ENCODE measurements at regions not wholly inside any gene's neighbourhood (a gene's known extent, or its start where the extent isn't known, plus 50 kb on each side); places are given as distances from the start of the nearest gene placed in this dataset.

DNA sequence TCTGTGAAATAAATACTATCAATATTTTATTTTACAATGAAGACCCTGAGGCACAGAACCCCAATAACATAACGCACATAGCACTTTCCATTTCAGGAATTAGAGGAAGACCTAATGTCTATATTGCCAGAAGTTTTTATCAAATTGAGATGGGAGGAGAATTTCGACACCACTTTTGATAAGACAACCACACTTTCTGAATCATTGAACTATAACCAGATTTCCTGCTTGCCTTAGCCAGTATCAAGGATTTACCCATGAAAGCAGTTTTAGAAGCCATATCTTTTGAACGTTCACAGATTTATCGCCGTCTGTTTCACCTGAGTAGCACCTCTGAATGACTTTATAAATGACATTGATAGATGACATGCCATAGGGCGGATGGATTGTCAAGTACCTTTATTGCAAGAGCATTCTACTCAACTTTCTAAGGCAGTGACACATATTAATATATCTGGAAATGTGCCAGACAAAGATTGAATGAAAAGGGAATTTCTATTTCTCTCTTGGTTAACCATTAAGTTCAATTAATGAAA is 768.4 kb downstream of the LTN1 start:
- no peak overlapping the region for H3K4me2 ChIP-seq
- H3K9ac ChIP-seq = no peak overlapping the region
- TF ChIP-seq Cebpa-rat (IDR thresholded peaks at IDR 0.05) = no peak
- H3K9me3 ChIP-seq = no peaks in the 10 kb centered on the region
- no peak overlapping the region for H3K27ac ChIP-seq
- H4K20me1 ChIP-seq = no peaks in the 10 kb centered on the region
- no peaks in the 10 kb centered on the region for H3K36me3 ChIP-seq
- no peaks in the 10 kb centered on the region for H3K27me3 ChIP-seq
- no peak overlapping the region for H3K4me3 ChIP-seq
- no peaks in the 10 kb centered on the region for H3K4me1 ChIP-seq

DNA sequence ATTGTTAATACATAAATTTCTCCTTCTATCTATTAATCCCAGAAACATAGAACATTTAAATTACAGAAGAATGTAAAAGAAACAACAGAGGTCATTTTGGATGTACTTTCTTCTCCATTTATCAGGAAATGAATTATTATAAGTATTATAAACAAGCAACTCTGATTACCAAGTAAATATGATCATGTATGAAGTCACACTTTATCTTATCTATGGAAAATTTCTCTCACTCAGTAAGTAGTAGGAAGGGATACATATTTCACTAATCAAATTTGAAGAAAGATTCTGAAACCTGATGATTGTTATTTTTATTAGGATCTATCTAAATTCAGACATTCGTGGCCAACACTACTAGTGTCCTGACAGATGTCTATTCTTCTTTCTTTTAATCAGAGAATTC is 770.7 kb downstream of the LTN1 start:
- no peaks in the 10 kb centered on the region for H3K4me1 ChIP-seq
- no peak overlapping the region for H3K27ac ChIP-seq
- H3K4me3 ChIP-seq = no peak overlapping the region
- no peak for TF ChIP-seq Cebpa-rat (IDR thresholded peaks at IDR 0.05)
- no peak overlapping the region for H3K4me2 ChIP-seq
- no peak overlapping the region for H3K9ac ChIP-seq
- no peaks in the 10 kb centered on the region for H4K20me1 ChIP-seq
- H3K27me3 ChIP-seq = no peaks in the 10 kb centered on the region
- H3K9me3 ChIP-seq = no peaks in the 10 kb centered on the region
- no peaks in the 10 kb centered on the region for H3K36me3 ChIP-seq

DNA sequence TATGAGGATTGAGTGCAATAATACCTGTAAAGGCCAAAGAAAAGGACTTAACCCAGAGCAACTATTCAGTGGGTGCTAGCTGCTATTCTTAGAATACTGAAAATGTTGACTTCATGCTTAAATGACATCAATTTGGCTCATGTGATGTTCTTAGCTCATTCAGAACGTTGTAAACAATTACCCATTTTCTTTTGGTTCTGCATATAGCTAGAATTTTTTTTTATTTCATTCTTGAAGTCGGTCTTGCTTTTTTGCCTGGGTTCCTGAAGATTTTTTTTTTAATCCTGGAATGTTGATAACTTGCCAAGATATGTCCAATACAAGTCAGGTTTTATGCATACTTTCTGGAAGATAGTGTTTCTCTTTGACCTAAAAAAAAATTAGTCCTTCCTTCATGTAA is 772.0 kb downstream of the LTN1 start:
- Histone ChIP-seq H3K4me2 (no peak overlapping the region), H3K27me3 (no peaks in the 10 kb centered on the region), H3K36me3 (no peaks in the 10 kb centered on the region), H3K4me1 (no peaks in the 10 kb centered on the region), H3K9me3 (no peaks in the 10 kb centered on the region), H4K20me1 (no peaks in the 10 kb centered on the region), H3K9ac (no peak overlapping the region), H3K4me3 (no peak overlapping the region), H3K27ac (no peak overlapping the region)
- TF ChIP-seq Cebpa-rat (IDR thresholded peaks at IDR 0.05) = no peak

DNA sequence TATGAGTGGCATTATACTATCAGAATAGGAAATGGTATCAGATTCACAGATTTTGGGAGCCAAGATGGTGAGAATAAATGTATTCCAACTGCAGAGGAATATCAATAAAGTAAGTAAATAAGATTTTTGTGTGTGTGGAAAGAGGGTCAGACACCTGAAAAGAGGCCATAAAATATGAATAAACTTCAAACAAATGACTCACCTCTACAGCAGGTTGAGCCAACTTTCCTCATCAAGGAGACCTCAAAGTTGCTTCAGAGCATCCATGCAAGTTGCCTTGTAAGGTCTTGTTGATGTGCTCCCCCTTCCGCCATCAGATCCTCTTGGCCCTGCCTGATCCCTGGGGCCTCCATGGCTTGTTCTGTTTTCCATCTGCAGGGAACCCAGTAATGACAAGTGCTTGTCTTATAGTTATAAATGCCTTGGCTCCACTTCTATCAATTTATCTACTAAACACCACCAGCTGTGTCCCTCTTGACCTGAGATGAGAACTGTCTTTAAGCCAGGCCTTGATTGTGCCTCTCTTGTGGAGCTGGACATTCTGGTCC is 775.6 kb downstream of the LTN1 start:
- Histone ChIP-seq H3K9ac (no peak overlapping the region), H3K27ac (no peak overlapping the region), H4K20me1 (no peaks in the 10 kb centered on the region), H3K4me3 (no peak overlapping the region), H3K4me1 (no peaks in the 10 kb centered on the region), H3K27me3 (no peaks in the 10 kb centered on the region), H3K4me2 (no peak overlapping the region), H3K9me3 (no peaks in the 10 kb centered on the region), H3K36me3 (no peaks in the 10 kb centered on the region)
- no peak for TF ChIP-seq Cebpa-rat (IDR thresholded peaks at IDR 0.05)

DNA sequence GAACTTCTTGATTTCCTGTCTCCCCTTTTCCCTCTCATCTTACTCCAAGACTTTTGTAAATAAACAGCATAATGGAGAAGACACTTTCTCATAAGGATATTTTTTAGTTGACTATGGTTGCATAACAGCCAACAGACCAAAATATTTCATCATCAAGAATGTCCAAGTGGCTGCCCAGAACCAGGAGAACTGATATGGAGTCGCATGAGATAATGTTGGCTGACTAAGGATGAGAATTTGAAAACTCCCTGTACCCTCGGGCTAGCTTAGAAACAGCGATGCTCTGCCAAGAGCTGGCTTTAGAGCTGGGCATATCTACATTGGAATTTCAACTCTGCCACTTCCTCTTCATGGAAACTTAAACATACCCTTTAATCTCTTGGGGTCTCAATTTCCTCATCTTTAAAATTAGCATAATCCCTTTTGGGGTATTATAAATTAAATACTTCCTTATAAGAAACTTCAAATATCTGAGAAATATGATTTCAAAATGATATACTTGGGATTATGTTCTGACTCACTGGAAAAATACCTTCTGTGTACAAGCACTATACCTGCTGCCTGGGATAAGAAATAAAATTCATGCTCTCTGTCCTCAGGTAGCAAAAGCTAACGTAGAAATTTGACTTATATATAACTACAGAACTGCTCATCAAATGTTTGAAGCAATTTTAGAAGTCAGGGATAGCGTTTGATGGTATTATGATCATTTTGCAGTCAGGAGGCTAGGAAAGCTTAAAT is 777.3 kb downstream of the LTN1 start:
- H3K9me3 ChIP-seq = no peaks in the 10 kb centered on the region
- H4K20me1 ChIP-seq = no peaks in the 10 kb centered on the region
- H3K27ac ChIP-seq = no peak overlapping the region
- H3K27me3 ChIP-seq = no peaks in the 10 kb centered on the region
- TF ChIP-seq Cebpa-rat (IDR thresholded peaks at IDR 0.05) = no peak
- no peaks in the 10 kb centered on the region for H3K36me3 ChIP-seq
- H3K4me1 ChIP-seq = no peaks in the 10 kb centered on the region
- no peak overlapping the region for H3K9ac ChIP-seq
- H3K4me3 ChIP-seq = no peak overlapping the region
- no peak overlapping the region for H3K4me2 ChIP-seq

DNA sequence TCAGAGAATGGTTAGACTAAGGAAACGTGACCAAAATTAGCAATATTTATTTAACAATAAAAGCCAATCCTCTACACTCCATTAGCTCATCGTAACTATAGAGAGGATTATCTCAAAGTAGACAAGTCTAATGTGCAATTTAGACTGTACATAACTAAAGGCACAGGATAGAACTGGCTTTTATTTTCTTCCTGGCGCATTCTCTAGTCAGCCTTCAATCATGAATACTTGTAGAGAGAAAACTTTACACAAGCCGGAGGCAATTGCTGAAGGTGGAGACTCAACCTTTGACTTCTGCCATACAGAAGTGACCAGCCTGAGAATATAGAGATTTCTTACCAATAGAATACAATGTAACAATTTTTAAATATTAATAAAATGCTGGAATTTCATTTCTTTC is 777.9 kb downstream of the LTN1 start:
- H3K4me3 ChIP-seq = no peak overlapping the region
- H3K9me3 ChIP-seq = no peaks in the 10 kb centered on the region
- H3K4me2 ChIP-seq = no peak overlapping the region
- H4K20me1 ChIP-seq = no peaks in the 10 kb centered on the region
- no peaks in the 10 kb centered on the region for H3K27me3 ChIP-seq
- TF ChIP-seq Cebpa-rat (IDR thresholded peaks at IDR 0.05) = no peak
- no peaks in the 10 kb centered on the region for H3K4me1 ChIP-seq
- no peaks in the 10 kb centered on the region for H3K36me3 ChIP-seq
- H3K27ac ChIP-seq = no peak overlapping the region
- no peak overlapping the region for H3K9ac ChIP-seq

DNA sequence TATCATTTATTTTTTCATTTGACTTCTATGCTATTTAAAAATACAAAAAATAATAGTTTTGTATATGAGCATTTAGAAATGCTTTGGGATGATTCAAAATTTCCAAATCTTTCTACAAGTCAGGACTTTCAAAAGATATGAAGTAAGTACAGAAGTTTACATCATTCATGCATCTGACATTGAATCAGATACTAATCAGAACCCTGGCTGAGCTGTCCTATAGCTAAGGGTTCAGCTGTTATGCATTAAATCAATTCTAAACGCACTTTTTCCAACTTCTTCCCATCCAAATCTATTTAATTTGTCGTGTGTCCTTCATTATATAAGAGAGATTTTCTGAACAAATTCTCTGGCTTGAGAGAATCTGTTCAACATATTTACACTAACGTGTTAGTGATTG is 779.4 kb downstream of the LTN1 start:
- no peak overlapping the region for H3K4me2 ChIP-seq
- no peak overlapping the region for H3K4me3 ChIP-seq
- no peak overlapping the region for H3K27ac ChIP-seq

DNA sequence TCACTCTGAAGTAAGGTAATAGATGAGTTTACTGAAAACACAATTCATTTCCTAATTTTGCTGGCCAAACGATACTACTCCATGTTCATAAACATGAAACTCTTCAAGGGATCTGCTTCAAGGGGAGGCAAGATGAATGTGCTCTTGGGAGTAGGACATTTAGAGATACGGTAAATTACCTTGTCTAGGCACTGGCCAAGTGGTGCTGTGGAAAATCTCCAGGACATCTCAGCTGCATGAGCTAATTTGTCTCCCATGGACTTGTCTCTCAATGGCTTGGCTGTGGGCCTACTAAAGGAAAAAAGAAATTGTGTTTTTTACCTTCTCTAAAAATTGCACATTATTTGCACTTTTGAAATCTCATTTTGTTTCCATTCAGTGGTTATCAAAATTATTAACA is 780.6 kb downstream of the LTN1 start:
- H3K9ac ChIP-seq = no peak overlapping the region
- H3K4me3 ChIP-seq = no peak overlapping the region
- H3K4me2 ChIP-seq = no peak overlapping the region
- no peak overlapping the region for H3K27ac ChIP-seq
- no peak for TF ChIP-seq Cebpa-rat (IDR thresholded peaks at IDR 0.05)
- no peaks in the 10 kb centered on the region for H4K20me1 ChIP-seq
- no peaks in the 10 kb centered on the region for H3K36me3 ChIP-seq
- no peaks in the 10 kb centered on the region for H3K9me3 ChIP-seq
- H3K27me3 ChIP-seq = no peaks in the 10 kb centered on the region
- no peaks in the 10 kb centered on the region for H3K4me1 ChIP-seq

More for the DNA sequence above, 779.4 kb downstream of the LTN1 start:
- Histone ChIP-seq H4K20me1 (no peaks in the 10 kb centered on the region), H3K4me1 (no peaks in the 10 kb centered on the region), H3K36me3 (no peaks in the 10 kb centered on the region), H3K9ac (no peak overlapping the region), H3K9me3 (no peaks in the 10 kb centered on the region), H3K27me3 (no peaks in the 10 kb centered on the region)
- TF ChIP-seq Cebpa-rat (IDR thresholded peaks at IDR 0.05) = no peak

DNA sequence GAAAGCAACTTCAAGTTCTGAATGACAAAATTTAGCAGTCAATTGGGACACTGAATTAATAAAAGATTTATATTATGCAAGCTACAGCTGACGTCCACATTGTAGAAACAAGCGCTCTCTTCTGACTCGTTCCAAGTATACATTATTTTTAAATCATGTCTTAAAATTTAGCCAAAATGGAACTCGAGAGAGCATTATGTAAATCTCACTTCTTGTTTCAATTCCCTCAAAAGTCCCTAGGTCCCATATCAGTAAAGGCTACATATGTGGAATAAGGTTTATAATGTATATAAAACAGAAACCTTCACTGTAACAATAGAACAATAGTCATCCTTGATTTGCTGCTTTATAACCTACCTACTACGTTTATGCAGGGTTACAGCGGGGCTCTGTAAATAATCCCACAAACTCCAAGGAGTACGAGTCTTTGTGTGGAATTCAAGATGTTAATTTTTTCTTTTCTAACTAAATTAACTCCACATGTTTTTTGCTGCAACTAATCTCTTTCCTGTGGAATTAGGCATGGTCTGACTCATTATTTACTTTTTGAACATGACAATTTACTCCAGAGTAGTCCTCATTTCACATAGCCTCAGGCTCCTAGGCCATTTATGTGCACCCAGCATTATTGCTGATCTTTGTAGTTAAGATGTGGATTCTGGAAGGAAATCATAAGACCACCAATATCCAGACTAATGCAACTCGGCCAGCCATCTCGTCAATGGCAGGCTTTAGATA is 785.1 kb downstream of the LTN1 start:
- Histone ChIP-seq H3K36me3 (no peaks in the 10 kb centered on the region), H3K9ac (no peak overlapping the region), H3K4me3 (no peak overlapping the region), H3K27ac (no peak overlapping the region), H4K20me1 (no peaks in the 10 kb centered on the region), H3K27me3 (no peaks in the 10 kb centered on the region), H3K9me3 (no peaks in the 10 kb centered on the region), H3K4me2 (no peak overlapping the region), H3K4me1 (no peaks in the 10 kb centered on the region)
- TF ChIP-seq Cebpa-rat (IDR thresholded peaks at IDR 0.05) = no peak

DNA sequence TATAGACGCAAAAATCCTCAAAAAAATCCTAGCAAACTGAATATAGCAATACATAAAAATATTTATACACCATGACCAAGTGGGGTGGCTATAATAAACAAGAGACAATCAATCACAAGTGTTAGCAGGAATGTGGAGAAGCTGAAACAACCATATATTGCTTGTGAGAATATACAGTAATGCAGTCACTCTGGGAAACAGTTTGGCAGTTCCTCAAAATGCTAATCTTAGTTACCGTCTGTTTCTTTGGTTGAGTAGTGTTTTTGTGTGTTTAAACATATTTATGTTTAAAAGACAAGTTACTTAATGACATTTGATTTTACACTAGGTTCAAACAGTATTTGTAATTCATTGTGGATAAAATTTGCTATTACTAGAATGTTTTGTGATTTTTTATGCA is 792.0 kb downstream of the LTN1 start:
- no peaks in the 10 kb centered on the region for H3K27me3 ChIP-seq
- no peak overlapping the region for H3K4me2 ChIP-seq
- H4K20me1 ChIP-seq = no peaks in the 10 kb centered on the region
- H3K9me3 ChIP-seq = no peaks in the 10 kb centered on the region
- H3K9ac ChIP-seq = no peak overlapping the region
- no peaks in the 10 kb centered on the region for H3K4me1 ChIP-seq
- no peak for TF ChIP-seq Cebpa-rat (IDR thresholded peaks at IDR 0.05)
- no peak overlapping the region for H3K27ac ChIP-seq
- no peaks in the 10 kb centered on the region for H3K36me3 ChIP-seq
- H3K4me3 ChIP-seq = no peak overlapping the region

All from BLaER1 (cell line).